ENCODE measurements at regions not wholly inside any gene's neighbourhood (a gene's known extent, or its start where the extent isn't known, plus 50 kb on each side); places are given as distances from the start of the nearest gene placed in this dataset.
A peak's percentile ranks its signal among the peaks of the same experiment; 100 is the strongest.

- H3K36me3 ChIP-seq = no peaks in the 10 kb centered on the region
- H3K4me3 ChIP-seq = no peak overlapping the region
- DNase-seq = no peak
- no peak overlapping the region for H3K9ac ChIP-seq (ENCODE audit: low read depth in 2 of 2, low read length in 2 of 2)
- no peak for TF ChIP-seq CTCF (IDR thresholded peaks at IDR 0.05)
- no peaks in the 10 kb centered on the region for H3K4me1 ChIP-seq
- intact Hi-C loops (cut with DNase I) = no loop called here
- H3K9me3 ChIP-seq = no peaks in the 10 kb centered on the region
- peaks cover 5% of the 10 kb centered on the region for H3K27me3 ChIP-seq
- no peak overlapping the region for H3K27ac ChIP-seq
Measured at GRCh38 chr9:96031916-96032534, 156.5 kb downstream of the ERCC6L2 start.

- Histone ChIP-seq H3K27me3 (peaks cover 5% of the 10 kb centered on the region), H3K36me3 (no peaks in the 10 kb centered on the region), H3K4me1 (no peaks in the 10 kb centered on the region), H3K4me3 (no peak overlapping the region), H3K9me3 (no peaks in the 10 kb centered on the region), H3K27ac (no peak overlapping the region), H3K9ac (ENCODE audit: low read depth in 2 of 2, low read length in 2 of 2) (no peak overlapping the region)
- peak; percentile 40 for DNase-seq
- TF ChIP-seq CTCF (IDR thresholded peaks at IDR 0.05) = no peak
- intact Hi-C loops (cut with DNase I) = no loop called here
Measured at GRCh38 chr9:96031366-96031824, 155.9 kb downstream of the ERCC6L2 start.

- intact Hi-C loops (cut with DNase I) = no loop called here
- peaks cover 5% of the 10 kb centered on the region for H3K27me3 ChIP-seq
- TF ChIP-seq CTCF (IDR thresholded peaks at IDR 0.05) = no peak
- H3K9me3 ChIP-seq = no peaks in the 10 kb centered on the region
- no peaks in the 10 kb centered on the region for H3K36me3 ChIP-seq
- no peak overlapping the region for H3K4me3 ChIP-seq
- no peak for DNase-seq
- no peak overlapping the region for H3K9ac ChIP-seq (ENCODE audit: low read depth in 2 of 2, low read length in 2 of 2)
- no peaks in the 10 kb centered on the region for H3K4me1 ChIP-seq
- no peak overlapping the region for H3K27ac ChIP-seq
Measured at GRCh38 chr9:96029722-96030530, 154.4 kb downstream of the ERCC6L2 start.

GRCh38 chr9:96027251-96028131 lies 152.0 kb downstream of the ERCC6L2 start:
- H3K4me1 ChIP-seq = peaks cover 5% of the 10 kb centered on the region
- no peak overlapping the region for H3K27ac ChIP-seq
- H3K9ac ChIP-seq (ENCODE audit: low read depth in 2 of 2, low read length in 2 of 2) = peak overlapping the region; percentile 26 to 58
- no peak for DNase-seq
- peak overlapping the region; percentile 15 for H3K4me3 ChIP-seq
- H3K27me3 ChIP-seq = peaks cover 6% of the 10 kb centered on the region
- H3K9me3 ChIP-seq = no peaks in the 10 kb centered on the region
- intact Hi-C loops (cut with DNase I) = no loop called here
- TF ChIP-seq CTCF (IDR thresholded peaks at IDR 0.05) = no peak
- no peaks in the 10 kb centered on the region for H3K36me3 ChIP-seq

DNA sequence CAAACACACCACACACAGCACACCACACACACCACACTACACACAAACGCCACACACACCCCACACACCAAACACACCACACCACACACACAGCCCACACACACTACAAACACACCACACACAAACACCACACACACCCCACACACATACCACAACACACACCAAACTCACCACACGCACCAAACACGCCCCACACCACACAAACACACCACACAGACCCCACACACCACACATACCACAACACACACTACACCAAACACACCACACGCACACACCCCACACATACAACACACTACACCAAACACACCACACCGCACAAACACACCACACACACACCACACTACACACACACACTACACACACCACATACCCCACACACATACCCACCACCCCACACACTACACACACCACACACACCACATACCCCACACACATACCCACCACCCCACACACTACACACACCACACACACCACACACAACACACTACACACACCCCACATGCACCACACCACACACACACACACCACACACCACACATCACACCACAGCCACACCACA lies 151.2 kb downstream of the ERCC6L2 start:
- TF ChIP-seq CTCF (IDR thresholded peaks at IDR 0.05) = no peak
- intact Hi-C loops (cut with DNase I) = no loop called here
- peaks cover 14% of the 10 kb centered on the region for H3K27me3 ChIP-seq
- H3K9ac ChIP-seq (ENCODE audit: low read depth in 2 of 2, low read length in 2 of 2) = peak overlapping the region in 1 of 2 donors; percentile 26
- H3K4me3 ChIP-seq = no peak overlapping the region
- no peak for DNase-seq
- no peaks in the 10 kb centered on the region for H3K9me3 ChIP-seq
- H3K27ac ChIP-seq = no peak overlapping the region
- H3K4me1 ChIP-seq = peaks cover 9% of the 10 kb centered on the region
- H3K36me3 ChIP-seq = no peaks in the 10 kb centered on the region
